Type B pancreatic cell (in vitro differentiated cells): ENCODE measurements at regions not wholly inside any gene's neighbourhood (a gene's known extent, or its start where the extent isn't known, plus 50 kb on each side); places are given as distances from the start of the nearest gene placed in this dataset.

ENCODE experiments used
- DNase-seq: peaks from one replicate; pipeline ENCODE4 v3.0.0; 2021; ENCODE audit warnings: mixed read lengths; ENCODE audit not compliant: unreplicated experiment; ENCODE audit errors: extremely low spot score
- H3K27ac Mint-ChIP-seq: 2 replicates; pipeline ENCODE4 v1.8.0; 2021; ENCODE audit warnings: mild to moderate bottlenecking, mixed read lengths
- H3K27me3 Mint-ChIP-seq: 2 replicates; pipeline ENCODE4 v1.8.0; 2021; ENCODE audit warnings: mixed read lengths
- H3K36me3 Mint-ChIP-seq: 2 replicates; pipeline ENCODE4 v1.8.0; 2021; ENCODE audit warnings: mixed read lengths
- H3K4me1 Mint-ChIP-seq: one replicate; pipeline ENCODE4 v1.8.0; 2021; ENCODE audit warnings: mixed read lengths; ENCODE audit not compliant: unreplicated experiment
- H3K4me3 Mint-ChIP-seq: 2 replicates; pipeline ENCODE4 v1.8.0; 2021; ENCODE audit warnings: mild to moderate bottlenecking, mixed read lengths
- H3K9me3 Mint-ChIP-seq: 2 replicates; pipeline ENCODE4 v1.8.0; 2021; ENCODE audit warnings: mixed read lengths
- CTCF ChIP-seq: fragments of 200-600 bp; sonication (generic); conservative IDR thresholded peaks from 2 replicates; pipeline ENCODE4 v1.5.0; 2021; ENCODE audit warnings: antibody characterized with exemption, mild to moderate bottlenecking

GRCh38 chr15:81752974-81753373 lies 292.8 kb downstream of the MEX3B start:
- Mint-ChIP-seq H3K4me3 (no peak overlapping the region), H3K27ac (peak overlapping the region; percentile 46), H3K4me1 (peaks cover 36% of the 10 kb centered on the region), H3K36me3 (peaks cover under 1% of the 10 kb centered on the region), H3K27me3 (no peaks in the 10 kb centered on the region), H3K9me3 (no peaks in the 10 kb centered on the region)
- no peak for DNase-seq
- TF ChIP-seq CTCF = peak; percentile 32

GRCh38 chr15:81752546-81752942 lies 293.3 kb downstream of the MEX3B start:
- Mint-ChIP-seq H3K4me3 (peak overlapping the region; percentile 29), H3K27me3 (no peaks in the 10 kb centered on the region), H3K36me3 (no peaks in the 10 kb centered on the region), H3K27ac (peak overlapping the region; percentile 46), H3K9me3 (no peaks in the 10 kb centered on the region), H3K4me1 (peaks cover 35% of the 10 kb centered on the region)
- DNase-seq = no peak
- no peak for TF ChIP-seq CTCF

DNA sequence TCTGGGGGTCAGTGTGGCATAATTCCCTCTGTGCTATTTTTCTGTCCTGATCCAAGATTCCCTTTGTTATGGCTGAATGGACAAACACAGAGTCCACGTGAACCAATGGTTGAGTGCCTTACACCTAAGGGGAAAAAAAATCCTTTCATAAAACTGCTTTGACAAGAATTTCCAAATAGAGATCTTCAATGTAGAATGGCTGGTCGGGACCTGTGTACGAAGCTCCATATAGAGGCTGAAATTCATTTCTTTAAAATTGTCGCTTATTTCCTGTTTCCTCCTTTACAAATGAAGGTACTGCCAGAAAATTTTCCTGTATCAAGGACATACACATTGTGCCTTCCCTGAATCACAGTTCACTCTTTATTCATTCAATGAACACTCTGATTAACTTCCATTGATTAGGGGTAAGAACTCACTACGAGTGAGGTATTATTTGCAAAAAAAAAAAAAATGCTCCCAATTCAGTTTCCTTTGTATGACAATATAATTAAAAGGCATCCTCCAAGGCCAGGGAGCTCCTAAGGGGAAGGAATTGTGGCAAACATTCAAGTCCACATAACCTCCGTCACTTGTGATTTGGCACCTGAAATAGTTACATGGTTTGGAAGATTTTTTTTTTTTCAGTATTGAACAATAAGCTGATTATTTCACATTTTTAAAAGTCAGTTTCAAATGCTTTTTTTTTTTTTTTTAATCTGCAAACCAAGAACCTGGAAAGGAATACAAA lies 293.8 kb downstream of the MEX3B start:
- Mint-ChIP-seq H3K4me1 (peaks cover 39% of the 10 kb centered on the region), H3K27me3 (no peaks in the 10 kb centered on the region), H3K9me3 (no peaks in the 10 kb centered on the region), H3K27ac (no peak overlapping the region), H3K36me3 (no peaks in the 10 kb centered on the region), H3K4me3 (no peak overlapping the region)
- no peak for DNase-seq
- no peak for TF ChIP-seq CTCF

- no peaks in the 10 kb centered on the region for H3K36me3 Mint-ChIP-seq
- DNase-seq = no peak
- no peak overlapping the region for H3K4me3 Mint-ChIP-seq
- H3K27ac Mint-ChIP-seq = no peak overlapping the region
- no peaks in the 10 kb centered on the region for H3K27me3 Mint-ChIP-seq
- H3K4me1 Mint-ChIP-seq = peaks cover 45% of the 10 kb centered on the region
- TF ChIP-seq CTCF = no peak
- no peaks in the 10 kb centered on the region for H3K9me3 Mint-ChIP-seq
Observed at GRCh38 chr15:81751256-81751655, 294.6 kb downstream of the MEX3B start.

- no peak overlapping the region for H3K4me3 Mint-ChIP-seq
- no peak for DNase-seq
- no peak overlapping the region for H3K27ac Mint-ChIP-seq
- H3K36me3 Mint-ChIP-seq = no peaks in the 10 kb centered on the region
- H3K9me3 Mint-ChIP-seq = no peaks in the 10 kb centered on the region
- TF ChIP-seq CTCF = no peak
- H3K27me3 Mint-ChIP-seq = no peaks in the 10 kb centered on the region
- peaks cover 45% of the 10 kb centered on the region for H3K4me1 Mint-ChIP-seq
Observed at GRCh38 chr15:81749716-81750375, 296.0 kb downstream of the MEX3B start.
